DND-41 (cell line): ENCODE measurements at regions not wholly inside any gene's neighbourhood (a gene's known extent, or its start where the extent isn't known, plus 50 kb on each side); places are given as distances from the start of the nearest gene placed in this dataset.

Experiments
- ATAC-seq: fragments of 200-7000 bp; cut with Tn5 transposase; 3 replicates; pipeline ENCODE4 v1.9.1; 2021; ENCODE audit warnings: low read depth; ENCODE audit not compliant: insufficient read depth
- DNase-seq: peaks from one replicate; pipeline ENCODE4 v3.0.0-alpha.2; 2020
- H2AFZ ChIP-seq: 2 replicates; pipeline ENCODE4 v1.6.0; 2012; ENCODE audit warnings: low read depth, low read length
- H3K27ac ChIP-seq: 2 replicates; pipeline ENCODE4 v1.5.1; 2012; ENCODE audit warnings: low read length, inconsistent platforms
- H3K27me3 ChIP-seq: fragments of 200-600 bp; sonication (generic); 2 replicates; pipeline ENCODE4 v1.6.0; 2012; ENCODE audit warnings: low read length, mild to moderate bottlenecking, inconsistent platforms; ENCODE audit not compliant: insufficient read depth, poor library complexity
- H3K36me3 ChIP-seq: 2 replicates; pipeline ENCODE4 v1.5.1; 2012; ENCODE audit warnings: low read length, inconsistent platforms; ENCODE audit not compliant: insufficient read depth
- H3K4me1 ChIP-seq: 2 replicates; pipeline ENCODE4 v1.5.1; 2012; ENCODE audit warnings: mild to moderate bottlenecking, low read length; ENCODE audit not compliant: insufficient read depth
- H3K4me2 ChIP-seq: 2 replicates; pipeline ENCODE4 v1.6.0; 2012; ENCODE audit warnings: mild to moderate bottlenecking, moderate library complexity, low read length, inconsistent platforms; ENCODE audit not compliant: insufficient read depth
- H3K4me3 ChIP-seq, 2 experiments: fragments of 200-600 bp in 1 of 2; shearing (Covaris generic) in 1 of 2; 2 replicates each; pipeline ENCODE4 v1.5.1; 2012 to 2016; ENCODE audit warnings: inconsistent platforms in 2 of 2, low read length in 2 of 2, mild to moderate bottlenecking in 2 of 2, low read depth in 1 of 2, moderate library complexity in 1 of 2
- H3K79me2 ChIP-seq: 2 replicates; pipeline ENCODE4 v1.6.0; 2012; ENCODE audit warnings: low read length, inconsistent platforms; ENCODE audit not compliant: insufficient read depth
- H3K9ac ChIP-seq: 2 replicates; pipeline ENCODE4 v1.6.0; 2012; ENCODE audit warnings: low read depth, mild to moderate bottlenecking, inconsistent platforms, low read length, moderate library complexity
- H3K9me3 ChIP-seq: 2 replicates; pipeline ENCODE4 v1.5.1; 2012; ENCODE audit warnings: low read length, moderate library complexity, mild to moderate bottlenecking, inconsistent platforms; ENCODE audit not compliant: insufficient read depth, severe bottlenecking
- H4K20me1 ChIP-seq: 2 replicates; pipeline ENCODE4 v1.6.0; 2012; ENCODE audit warnings: low read length; ENCODE audit not compliant: insufficient read depth
- EZH2 ChIP-seq: IDR thresholded peaks from 3 replicates; pipeline ENCODE4 v1.6.1; 2012; ENCODE audit warnings: borderline replicate concordance, low read depth, mild to moderate bottlenecking, moderate library complexity, low read length, inconsistent platforms; ENCODE audit not compliant: severe bottlenecking
- TF ChIP-seq, protein P1 (sequence below): IDR thresholded peaks from 2 replicates; pipeline ENCODE4 v1.5.1; 2012; ENCODE audit warnings: borderline replicate concordance, low read length, moderate library complexity, mild to moderate bottlenecking; ENCODE audit not compliant: poor library complexity, severe bottlenecking; ENCODE audit errors: extremely low read depth

DNA sequence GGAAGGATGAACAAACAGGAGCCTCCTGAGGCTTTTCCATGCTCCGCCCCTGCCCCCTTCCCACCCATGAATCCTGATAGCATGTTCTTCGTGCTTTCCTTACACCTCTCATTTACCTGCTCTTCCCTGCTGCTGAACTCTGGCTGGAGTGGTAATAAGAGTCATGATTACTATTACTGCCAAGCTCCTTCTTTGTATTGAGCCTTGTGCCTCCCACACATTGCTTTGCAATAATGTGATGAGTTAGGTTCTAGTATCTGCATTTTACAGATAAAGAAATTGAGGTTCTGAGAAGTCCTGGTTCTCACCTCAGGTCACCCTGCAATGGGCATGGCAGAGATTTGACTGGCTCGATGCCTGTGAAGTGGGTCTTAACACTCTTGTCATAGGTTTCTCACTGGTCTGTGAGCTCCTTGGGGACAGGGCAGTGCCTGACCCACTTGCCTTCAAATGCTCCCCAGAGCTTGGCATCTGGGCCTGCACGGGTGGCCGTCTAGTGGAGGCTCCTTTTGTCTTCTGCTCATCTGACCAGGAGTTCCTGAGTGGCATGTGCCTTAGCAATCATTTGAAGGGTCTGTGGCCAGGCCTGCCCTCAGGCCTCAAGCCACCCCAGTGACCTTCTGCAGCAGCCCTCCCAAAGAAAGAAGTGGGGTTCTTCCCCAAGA lies 309.2 kb upstream of the ZMIZ1 start:
- peaks cover 15% of the 10 kb centered on the region for H3K27me3 ChIP-seq
- DNase-seq: no peak

DNA sequence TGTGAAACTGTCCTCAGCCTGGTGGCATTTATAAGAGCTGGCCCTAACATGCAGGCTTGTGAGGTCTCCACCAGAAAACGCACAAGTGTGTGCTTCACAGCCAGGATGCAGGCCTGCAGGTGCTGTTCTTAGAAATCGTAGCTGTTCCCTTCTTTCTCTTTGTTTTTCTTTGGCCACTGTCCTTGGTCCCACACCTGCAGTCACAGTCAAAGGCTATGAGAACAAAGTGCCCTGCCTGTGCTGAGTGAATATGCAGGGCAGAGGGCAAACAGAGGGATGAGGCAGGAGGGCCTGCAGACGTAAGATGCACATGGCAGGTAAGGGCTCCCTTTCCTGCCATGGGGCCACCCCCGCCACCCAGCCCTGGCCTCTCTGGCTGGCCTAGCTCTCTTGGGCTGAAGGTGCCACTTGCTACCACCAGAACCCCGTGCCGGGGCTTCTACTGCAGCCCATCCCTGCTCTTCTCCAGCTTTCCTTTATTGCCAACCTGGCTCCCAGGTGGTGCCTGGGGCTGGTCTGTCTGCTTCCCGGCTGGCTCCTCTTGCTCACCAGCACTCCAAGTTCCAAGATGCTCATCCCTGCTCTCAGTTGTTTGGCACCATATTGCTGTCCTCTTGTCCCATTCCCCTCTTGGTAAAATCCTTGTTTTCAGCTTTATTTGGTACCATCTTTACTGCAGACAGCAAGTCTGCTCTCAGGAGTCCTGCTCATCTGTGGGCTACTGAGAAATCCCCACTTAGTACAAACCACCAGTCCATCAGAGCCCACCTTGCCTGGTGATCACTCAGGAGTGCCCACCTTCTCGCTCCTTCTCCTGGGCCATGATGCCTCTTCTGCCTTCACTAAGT lies 308.1 kb upstream of the ZMIZ1 start:
- no peak for ATAC-seq
- no peak for DNase-seq
- no peak overlapping the region for H2AFZ ChIP-seq
- H3K4me2 ChIP-seq: no peak overlapping the region
- no peaks in the 10 kb centered on the region for H3K4me1 ChIP-seq
- H3K27ac ChIP-seq: no peak overlapping the region
- H3K79me2 ChIP-seq: no peaks in the 10 kb centered on the region
- peaks cover 4% of the 10 kb centered on the region for H3K27me3 ChIP-seq
- no peak overlapping the region for H3K9ac ChIP-seq
- H4K20me1 ChIP-seq: peaks cover 1% of the 10 kb centered on the region
- H3K36me3 ChIP-seq: no peaks in the 10 kb centered on the region
- no peak for TF ChIP-seq EZH2
- TF ChIP-seq, protein P1, sequence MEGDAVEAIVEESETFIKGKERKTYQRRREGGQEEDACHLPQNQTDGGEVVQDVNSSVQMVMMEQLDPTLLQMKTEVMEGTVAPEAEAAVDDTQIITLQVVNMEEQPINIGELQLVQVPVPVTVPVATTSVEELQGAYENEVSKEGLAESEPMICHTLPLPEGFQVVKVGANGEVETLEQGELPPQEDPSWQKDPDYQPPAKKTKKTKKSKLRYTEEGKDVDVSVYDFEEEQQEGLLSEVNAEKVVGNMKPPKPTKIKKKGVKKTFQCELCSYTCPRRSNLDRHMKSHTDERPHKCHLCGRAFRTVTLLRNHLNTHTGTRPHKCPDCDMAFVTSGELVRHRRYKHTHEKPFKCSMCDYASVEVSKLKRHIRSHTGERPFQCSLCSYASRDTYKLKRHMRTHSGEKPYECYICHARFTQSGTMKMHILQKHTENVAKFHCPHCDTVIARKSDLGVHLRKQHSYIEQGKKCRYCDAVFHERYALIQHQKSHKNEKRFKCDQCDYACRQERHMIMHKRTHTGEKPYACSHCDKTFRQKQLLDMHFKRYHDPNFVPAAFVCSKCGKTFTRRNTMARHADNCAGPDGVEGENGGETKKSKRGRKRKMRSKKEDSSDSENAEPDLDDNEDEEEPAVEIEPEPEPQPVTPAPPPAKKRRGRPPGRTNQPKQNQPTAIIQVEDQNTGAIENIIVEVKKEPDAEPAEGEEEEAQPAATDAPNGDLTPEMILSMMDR: no peak
- no peaks in the 10 kb centered on the region for H3K9me3 ChIP-seq
- H3K4me3 ChIP-seq: no peak overlapping the region

More for the DNA sequence above, 309.2 kb upstream of the ZMIZ1 start:
- Histone ChIP-seq H3K27ac (no peak overlapping the region), H3K4me2 (no peak overlapping the region), H4K20me1 (no peaks in the 10 kb centered on the region; the same call in none of the 2 replicates), H3K79me2 (no peaks in the 10 kb centered on the region), H3K4me3 (no peak overlapping the region), H3K4me1 (no peaks in the 10 kb centered on the region), H3K36me3 (no peaks in the 10 kb centered on the region), H3K9ac (no peak overlapping the region), H2AFZ (no peak overlapping the region), H3K9me3 (no peaks in the 10 kb centered on the region)
- ATAC-seq: no peak
- TF ChIP-seq EZH2: no peak
- TF ChIP-seq, protein P1: no peak

DNA sequence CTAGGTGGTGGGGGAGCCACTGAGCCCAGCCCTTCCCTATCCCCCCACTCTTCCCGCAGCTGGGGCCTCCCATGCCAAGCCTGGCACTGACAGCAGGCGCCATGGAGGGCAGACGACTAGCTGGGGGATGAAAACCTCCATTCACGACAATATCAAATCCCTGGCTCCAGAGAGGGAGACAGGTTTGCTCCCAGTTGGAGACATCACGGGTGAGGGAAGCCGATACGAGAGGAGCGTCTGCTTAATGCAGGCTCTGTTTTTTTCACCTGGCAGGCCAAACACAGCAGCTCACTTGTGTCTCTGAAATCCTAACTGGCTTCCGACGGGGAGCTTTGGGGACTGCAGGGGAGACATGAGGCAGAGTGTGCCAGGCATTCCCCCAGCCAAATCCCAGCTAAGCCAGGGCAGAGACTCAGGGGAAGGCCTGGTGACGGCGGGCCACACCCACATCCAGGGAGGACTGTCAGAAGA lies 307.4 kb upstream of the ZMIZ1 start:
- Histone ChIP-seq H3K4me1 (no peaks in the 10 kb centered on the region), H3K36me3 (no peaks in the 10 kb centered on the region), H2AFZ (no peak overlapping the region), H4K20me1 (peaks cover 3% of the 10 kb centered on the region), H3K27ac (no peak overlapping the region), H3K9me3 (no peaks in the 10 kb centered on the region), H3K27me3 (no peaks in the 10 kb centered on the region), H3K9ac (no peak overlapping the region), H3K79me2 (no peaks in the 10 kb centered on the region), H3K4me3 (no peak overlapping the region), H3K4me2 (no peak overlapping the region)
- ATAC-seq (no peak), DNase-seq (no peak)
- TF ChIP-seq, protein P1: no peak
- TF ChIP-seq EZH2: no peak
